Spinal cord (tissue), 9 donors: ENCODE measurements at regions not wholly inside any gene's neighbourhood (a gene's known extent, or its start where the extent isn't known, plus 50 kb on each side); places are given as distances from the start of the nearest gene placed in this dataset.
"Not testable (repeated sequence)": the region's sequence is repeated elsewhere in the genome, so short reads cannot be mapped to it uniquely, and the experiment has no call there.

Experiments
- DNase-seq, 6 donors: peaks; one replicate each; pipeline versions ENCODE4 v3.0.0 to v3.0.0-alpha.2; 2013 to 2015; ENCODE audit warnings: low spot score in 6 of 6, low read depth in 4 of 6
- H3K27ac ChIP-seq: one replicate; pipeline ENCODE4 v1.5.1; 2013; ENCODE audit warnings: low read depth, low read length, control low read depth
- H3K27me3 ChIP-seq: one replicate; pipeline ENCODE4 v1.6.1; 2013; ENCODE audit warnings: low read length; ENCODE audit not compliant: control insufficient read depth, insufficient read depth
- H3K36me3 ChIP-seq: one replicate; pipeline ENCODE4 v1.6.1; 2013; ENCODE audit warnings: low read length; ENCODE audit not compliant: control insufficient read depth, insufficient read depth
- H3K4me1 ChIP-seq: one replicate; pipeline ENCODE4 v1.6.1; 2013; ENCODE audit warnings: low read length; ENCODE audit not compliant: control insufficient read depth, insufficient read depth
- H3K4me3 ChIP-seq: one replicate; pipeline ENCODE4 v1.5.1; 2013; ENCODE audit warnings: low read depth, low read length, control low read depth
- H3K9me3 ChIP-seq: one replicate; pipeline ENCODE4 v1.6.1; 2013; ENCODE audit warnings: low read length; ENCODE audit not compliant: control insufficient read depth, insufficient read depth
- WGBS: methylation state at CpG from one replicate; pipeline ENCODE4 v1.1.5; 2013; ENCODE audit warnings: missing lambda C conversion rate; ENCODE audit not compliant: insufficient coverage; 5-methylcytosine and 5-hydroxymethylcytosine counted together
- donor health status: healthy.

GRCh38 chr4:141356321-141356962 lies 135.7 kb downstream of the ZNF330 start:
- WGBS = no CpG with 5 or more reads among the region's 1 CpG

GRCh38 chr4:141356963-141357335 lies 136.3 kb downstream of the ZNF330 start:
- Histone ChIP-seq H3K36me3 (no peaks in the 10 kb centered on the region), H3K4me1 (no peaks in the 10 kb centered on the region), H3K27ac (no peak overlapping the region), H3K4me3 (no peak overlapping the region), H3K9me3 (no peaks in the 10 kb centered on the region), H3K27me3 (no peaks in the 10 kb centered on the region)
- DNase-seq = peak in 2 of 6 donors; percentile 14 to 33

More at GRCh38 chr4:141356321-141356962, 135.7 kb downstream of the ZNF330 start:
- Histone ChIP-seq H3K4me1 (no peaks in the 10 kb centered on the region), H3K27ac (no peak overlapping the region), H3K36me3 (no peaks in the 10 kb centered on the region), H3K27me3 (no peaks in the 10 kb centered on the region), H3K9me3 (no peaks in the 10 kb centered on the region), H3K4me3 (no peak overlapping the region)
- no peak for DNase-seq

- 83% methylated on average over 2 of the region's 3 CpGs for WGBS
- not testable (repeated sequence) for H3K27me3 ChIP-seq
These were observed 147.5 kb downstream of the ZNF330 start for GRCh38 chr4:141368241-141368640.

GRCh38 chr4:141371206-141371605 lies 150.5 kb downstream of the ZNF330 start:
- H3K36me3 ChIP-seq = no peaks in the 10 kb centered on the region
- no peaks in the 10 kb centered on the region for H3K4me1 ChIP-seq
- H3K4me3 ChIP-seq = no peak overlapping the region
- H3K27me3 ChIP-seq = no peaks in the 10 kb centered on the region
- no peaks in the 10 kb centered on the region for H3K9me3 ChIP-seq
- 86% methylated on average over 2 of the region's 3 CpGs for WGBS
- no peak for DNase-seq
- H3K27ac ChIP-seq = no peak overlapping the region

More at GRCh38 chr4:141368241-141368640, 147.5 kb downstream of the ZNF330 start:
- not testable (repeated sequence) for DNase-seq, H3K27ac ChIP-seq, H3K36me3 ChIP-seq, H3K4me3 ChIP-seq, H3K9me3 ChIP-seq, H3K4me1 ChIP-seq

- Histone ChIP-seq H3K4me3 (no peak overlapping the region), H3K9me3 (no peaks in the 10 kb centered on the region), H3K27ac (no peak overlapping the region), H3K4me1 (no peaks in the 10 kb centered on the region), H3K27me3 (no peaks in the 10 kb centered on the region), H3K36me3 (no peaks in the 10 kb centered on the region)
- no peak for DNase-seq
- 78% methylated on average over 1 of the region's 2 CpGs for WGBS
These were observed 155.2 kb downstream of the ZNF330 start for GRCh38 chr4:141375855-141376254.

GRCh38 chr4:141376769-141377168 lies 156.1 kb downstream of the ZNF330 start:
- no peak overlapping the region for H3K4me3 ChIP-seq
- no peak overlapping the region for H3K27ac ChIP-seq
- no peaks in the 10 kb centered on the region for H3K9me3 ChIP-seq
- no peak for DNase-seq
- H3K27me3 ChIP-seq = no peaks in the 10 kb centered on the region
- H3K36me3 ChIP-seq = no peaks in the 10 kb centered on the region
- 67% methylated on average over 1 of the region's 2 CpGs for WGBS
- no peaks in the 10 kb centered on the region for H3K4me1 ChIP-seq

- Histone ChIP-seq H3K36me3 (no peaks in the 10 kb centered on the region), H3K4me3 (no peak overlapping the region), H3K9me3 (no peaks in the 10 kb centered on the region), H3K4me1 (no peaks in the 10 kb centered on the region), H3K27me3 (no peaks in the 10 kb centered on the region), H3K27ac (no peak overlapping the region)
- DNase-seq = no peak
- WGBS = no CpG with 5 or more reads among the region's 2 CpGs
These were observed 166.6 kb downstream of the ZNF330 start for GRCh38 chr4:141387299-141387698.

DNA sequence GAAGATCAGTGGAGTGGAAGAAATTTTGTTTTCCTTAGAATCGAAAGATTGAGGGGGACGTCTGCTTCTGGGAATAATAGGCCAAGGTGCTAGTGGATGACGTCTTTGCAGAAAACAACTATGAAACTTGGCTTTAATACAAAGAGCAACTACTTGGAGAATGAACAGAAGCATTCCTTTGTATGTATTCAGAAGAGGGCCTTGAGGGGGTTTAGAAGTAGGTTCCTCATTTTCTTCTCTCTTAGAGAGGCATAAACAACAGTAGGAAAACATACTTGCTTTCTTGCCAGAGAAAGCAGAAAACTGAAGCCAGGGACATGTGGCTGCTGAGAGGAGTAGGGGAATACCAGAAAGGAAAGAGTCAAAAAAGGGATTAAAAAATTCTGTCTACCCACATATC lies 167.8 kb downstream of the ZNF330 start:
- H3K4me3 ChIP-seq = no peak overlapping the region
- H3K9me3 ChIP-seq = no peaks in the 10 kb centered on the region
- 70% methylated on average over 3 of the region's 3 CpGs for WGBS
- H3K4me1 ChIP-seq = no peaks in the 10 kb centered on the region
- no peaks in the 10 kb centered on the region for H3K36me3 ChIP-seq
- peak in 1 of 6 donors; percentile 4 for DNase-seq
- no peak overlapping the region for H3K27ac ChIP-seq
- no peaks in the 10 kb centered on the region for H3K27me3 ChIP-seq

DNA sequence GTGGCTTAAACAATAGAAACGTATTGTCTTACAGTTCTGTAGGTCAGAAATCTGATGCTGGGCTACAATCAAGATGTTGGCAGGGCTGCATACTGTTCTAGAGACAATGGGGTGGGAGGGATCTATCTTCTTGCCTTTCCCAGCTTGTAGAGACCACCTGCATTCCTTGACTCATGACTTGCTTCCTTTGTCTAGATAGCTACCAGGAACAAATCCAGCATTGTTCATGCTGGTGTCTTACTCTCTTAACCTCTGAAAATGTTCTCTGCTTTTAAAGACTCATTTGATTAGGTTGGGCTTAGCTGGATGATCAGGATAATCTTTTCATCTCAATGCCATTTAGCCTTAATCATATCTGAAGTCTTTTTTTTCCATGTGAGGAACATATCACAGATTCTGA lies 169.0 kb downstream of the ZNF330 start:
- WGBS = no CpG with 5 or more reads among the region's 1 CpG

GRCh38 chr4:141390571-141390970 lies 169.9 kb downstream of the ZNF330 start:
- no peaks in the 10 kb centered on the region for H3K4me1 ChIP-seq
- H3K4me3 ChIP-seq = no peak overlapping the region
- no peaks in the 10 kb centered on the region for H3K27me3 ChIP-seq
- no CpG with 5 or more reads among the region's 1 CpG for WGBS
- H3K36me3 ChIP-seq = no peaks in the 10 kb centered on the region
- no peak overlapping the region for H3K27ac ChIP-seq
- no peak for DNase-seq
- H3K9me3 ChIP-seq = no peaks in the 10 kb centered on the region

More for the DNA sequence above, 169.0 kb downstream of the ZNF330 start:
- no peak for DNase-seq
- Histone ChIP-seq H3K36me3 (no peaks in the 10 kb centered on the region), H3K27me3 (no peaks in the 10 kb centered on the region), H3K4me3 (no peak overlapping the region), H3K27ac (no peak overlapping the region), H3K9me3 (no peaks in the 10 kb centered on the region), H3K4me1 (no peaks in the 10 kb centered on the region)
